ENCODE measurements at regions not wholly inside any gene's neighbourhood (a gene's known extent, or its start where the extent isn't known, plus 50 kb on each side); places are given as distances from the start of the nearest gene placed in this dataset.

GRCh38 chr2:117500721-117501120, 313.8 kb upstream of the DDX18 start:
- Histone ChIP-seq H3K4ac (replicated peaks; ENCODE audit: insufficient read length, low read depth, low read length) (no peak overlapping the region), H3K23ac (ENCODE audit: insufficient read length) (no peak overlapping the region), H3K27me3 (replicated peaks in 1 of 4; ENCODE audit: control insufficient read depth in 3 of 4, extremely low read depth in 1 of 4, insufficient read depth in 3 of 4, low read length in 3 of 4) (no peaks in the 10 kb centered on the region), H3K9ac (replicated peaks in 1 of 4; ENCODE audit: extremely low read depth in 1 of 4, low read depth in 3 of 4, low read length in 3 of 4) (no peak overlapping the region), H4K8ac (ENCODE audit: extremely low read depth, insufficient read depth, low read length) (no peak overlapping the region), H3K4me1 (replicated peaks in 1 of 4; ENCODE audit: control insufficient read depth in 3 of 4, insufficient read depth in 4 of 4, low read length in 3 of 4) (no peaks in the 10 kb centered on the region), H2BK5ac (ENCODE audit: low read depth, low read length) (no peak overlapping the region), H3K18ac (ENCODE audit: extremely low read depth, low read length) (no peak overlapping the region), H2BK20ac (ENCODE audit: low read length) (no peak overlapping the region), H3K36me3 (ENCODE audit: control insufficient read depth in 2 of 4, insufficient read depth in 4 of 4, low read length in 3 of 4) (no peaks in the 10 kb centered on the region), H4K5ac (ENCODE audit: insufficient read length, low read depth, low read length) (no peak overlapping the region), H3K4me2 (ENCODE audit: insufficient read depth in 1 of 2, low read depth in 2 of 2, low read length in 2 of 2) (no peak overlapping the region), H2BK120ac (replicated peaks; ENCODE audit: low read depth, low read length) (no peak overlapping the region), H3K4me3 (ENCODE audit: extremely low read depth in 1 of 4, insufficient read depth in 2 of 4, low read depth in 3 of 4, low read length in 4 of 4) (no peak overlapping the region), H3K79me2 (ENCODE audit: control insufficient read depth in 1 of 2, insufficient read depth in 2 of 2, low read length in 2 of 2) (no peaks in the 10 kb centered on the region), H3K79me1 (ENCODE audit: low read depth, low read length) (no peaks in the 10 kb centered on the region), H3K23me2 (ENCODE audit: low read depth, low read length) (no peaks in the 10 kb centered on the region), H3K56ac (replicated peaks; ENCODE audit: insufficient read length, low read depth, low read length) (no peak overlapping the region), H2AFZ (ENCODE audit: low read length) (no peak overlapping the region), H3K27ac (ENCODE audit: low read depth, low read length) (no peak overlapping the region), H2BK12ac (ENCODE audit: low read depth, low read length) (no peak overlapping the region), H3K14ac (ENCODE audit: insufficient read length) (no peak overlapping the region), H3K9me3 (ENCODE audit: insufficient read depth in 2 of 2, low read depth in 1 of 2, low read length in 1 of 2) (no peaks in the 10 kb centered on the region; a peak in 1 of 4 replicates), H4K20me1 (replicated peaks in 1 of 2; ENCODE audit: control insufficient read depth in 1 of 2, insufficient read depth in 2 of 2, low read length in 2 of 2) (no peaks in the 10 kb centered on the region), H2BK15ac (ENCODE audit: low read length) (no peak overlapping the region), H2AK5ac (ENCODE audit: low read depth, low read length) (no peak overlapping the region), H4K91ac (replicated peaks; ENCODE audit: insufficient read length, low read length) (no peak overlapping the region)
- DNase-seq (ENCODE audit: low read depth in 1 of 2, low spot score in 2 of 2) (no peak), FAIRE-seq (no peak)
- POLR2A ChIA-PET (ENCODE audit: partially characterized antibody): interaction anchor here (1.0 to 1.2 kb wide), 2 partner anchors 11 to 20 kb away, joined by 3 read pairs; no protein-coding TSS in a partner anchor
- 93% methylated on average over 3 of the region's 3 CpGs; no CpG with 5 or more reads in 1 of the 2 experiments for WGBS, 2 experiments (ENCODE audit: extremely low coverage in 1 of 2, insufficient coverage in 1 of 2, insufficient read length in 1 of 2, insufficient replicate concordance in 2 of 2, low coverage in 1 of 2, low lambda C conversion rate in 2 of 2, missing lambda C conversion rate in 1 of 2)
- CTCF ChIA-PET (ENCODE audit: partially characterized antibody): interaction anchor here (1.4 kb wide), 1 partner anchor 35 kb away, joined by 3 read pairs; no protein-coding TSS in a partner anchor
- TF ChIP-seq MAFK (IDR thresholded peaks at IDR 0.05; ENCODE audit: low read depth, low read length) (no peak), NANOG (IDR thresholded peaks at IDR 0.05; ENCODE audit: insufficient read depth, low read depth, low read length, poor library complexity, severe bottlenecking) (no peak), GABPA (IDR thresholded peaks at IDR 0.05; ENCODE audit: borderline replicate concordance, insufficient read depth, low read length) (no peak), RBBP5 (IDR thresholded peaks at IDR 0.05; ENCODE audit: borderline replicate concordance, low read depth, low read length) (no peak), JUN (IDR thresholded peaks at IDR 0.05; ENCODE audit: low read depth, low read length) (no peak)
